HT-29 (cell line): ENCODE measurements at regions not wholly inside any gene's neighbourhood (a gene's known extent, or its start where the extent isn't known, plus 50 kb on each side); places are given as distances from the start of the nearest gene placed in this dataset.

ENCODE experiments used
- DNase-seq: peaks from one replicate; pipeline ENCODE4 v3.0.0-alpha.2; 2015; ENCODE audit warnings: low spot score

GRCh38 chr6:56378507-56378906, 131.1 kb upstream of the COL21A1 start:
- DNase-seq, result no peak

- DNase-seq, result no peak
Observed at GRCh38 chr6:56377295-56377694, 129.9 kb upstream of the COL21A1 start.

GRCh38 chr6:56375806-56376205, 128.4 kb upstream of the COL21A1 start:
- DNase-seq, result no peak

- no peak for DNase-seq
Observed at GRCh38 chr6:56374841-56375369, 127.5 kb upstream of the COL21A1 start.

DNA sequence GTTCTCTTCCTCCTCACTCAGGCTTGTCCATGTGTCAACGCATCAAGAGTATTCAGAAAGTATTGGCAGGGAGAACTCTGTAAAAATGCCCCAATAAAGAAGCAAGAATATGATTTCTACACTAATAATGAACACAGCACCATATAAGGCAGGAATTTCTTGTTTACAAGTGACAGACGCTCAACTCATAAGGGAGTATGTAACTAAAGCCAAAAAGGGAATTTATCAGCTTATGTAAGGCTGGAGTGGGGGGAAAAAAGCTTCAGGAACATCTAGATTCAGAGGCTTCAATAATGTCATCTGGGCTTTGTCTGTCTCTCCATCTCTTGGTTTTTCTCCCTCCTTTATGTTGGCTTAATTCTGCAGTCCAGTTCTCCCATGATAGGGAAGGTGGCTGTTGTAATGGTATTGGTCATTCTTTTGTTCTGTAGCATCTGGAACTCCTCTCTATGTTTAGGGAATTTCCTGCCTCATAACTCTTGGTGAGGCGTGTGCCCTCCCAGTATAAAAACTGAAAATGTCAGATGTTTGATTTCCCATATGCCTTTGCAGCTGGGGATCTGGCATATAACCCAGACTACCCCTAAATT, 125.1 kb upstream of the COL21A1 start:
- DNase-seq, result no peak

DNA sequence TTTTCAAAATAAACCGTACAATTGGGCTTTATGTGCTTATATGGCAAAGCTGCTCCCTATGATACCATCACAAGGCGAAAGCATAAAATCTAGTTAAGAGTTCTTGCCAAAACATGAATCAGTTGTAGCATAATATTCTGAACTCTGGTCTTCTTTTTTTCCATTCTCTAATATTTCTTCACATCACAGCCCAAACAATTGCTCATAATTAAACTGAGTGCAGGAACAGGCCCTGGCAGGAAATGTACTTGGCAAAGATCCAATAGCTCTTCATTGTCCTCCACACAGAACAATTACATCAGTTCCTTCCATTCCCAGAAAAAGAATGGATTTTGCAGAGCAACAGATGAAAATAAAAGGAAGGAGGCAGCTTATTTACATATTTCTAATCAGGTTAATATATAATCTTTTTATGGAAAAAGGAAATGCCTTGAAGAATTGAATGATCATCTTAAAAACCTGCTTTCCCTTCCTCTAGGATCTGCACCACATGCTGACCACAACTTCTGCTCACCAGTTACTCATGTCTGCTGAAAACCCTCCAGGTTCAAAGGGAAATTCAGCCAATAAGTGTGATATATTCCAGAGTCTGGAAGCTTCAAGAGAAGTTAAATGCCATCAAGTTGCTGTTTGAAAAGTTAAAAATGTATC, 123.3 kb upstream of the COL21A1 start:
- DNase-seq, result peak; percentile 75

DNA sequence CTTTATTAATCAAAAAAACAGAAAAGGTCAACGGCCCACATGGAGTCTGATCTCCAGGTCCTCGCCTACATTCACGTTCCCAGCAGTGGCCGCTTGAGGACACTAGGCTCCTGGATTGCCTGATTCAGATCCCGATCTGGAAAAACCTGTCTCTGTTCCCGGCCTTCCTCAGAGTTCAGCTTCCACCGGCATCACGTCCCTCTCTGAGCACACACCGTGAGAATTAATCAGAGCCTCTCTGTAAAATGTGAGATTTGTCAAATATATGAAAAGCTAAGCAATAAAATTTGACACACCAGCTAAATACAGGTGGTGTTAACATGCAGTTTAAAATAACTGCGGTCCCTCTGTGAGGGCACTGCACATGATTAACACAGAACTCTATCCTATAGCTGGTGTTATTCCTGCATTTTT, 122.8 kb upstream of the COL21A1 start:
- peak; percentile 93 for DNase-seq

DNA sequence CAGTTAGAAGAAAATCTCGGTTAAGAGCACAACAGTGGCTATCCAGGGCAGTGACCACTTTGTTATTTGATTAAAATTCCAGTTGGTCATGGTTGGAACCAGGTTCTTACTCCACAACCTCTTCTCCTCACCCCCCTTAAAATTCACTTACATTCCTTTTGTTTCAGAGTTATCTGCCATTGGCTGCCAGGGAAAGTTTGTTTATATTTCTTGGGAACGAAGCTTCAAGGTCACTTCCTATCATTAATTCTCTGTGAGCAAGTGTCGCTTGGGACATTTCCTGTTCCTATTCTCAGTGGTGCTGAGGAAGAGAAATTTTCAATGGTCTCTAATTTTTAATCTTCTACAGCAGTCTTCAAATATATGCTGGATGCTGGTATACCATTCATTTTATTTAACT, 121.1 kb upstream of the COL21A1 start:
- DNase-seq, result no peak

DNA sequence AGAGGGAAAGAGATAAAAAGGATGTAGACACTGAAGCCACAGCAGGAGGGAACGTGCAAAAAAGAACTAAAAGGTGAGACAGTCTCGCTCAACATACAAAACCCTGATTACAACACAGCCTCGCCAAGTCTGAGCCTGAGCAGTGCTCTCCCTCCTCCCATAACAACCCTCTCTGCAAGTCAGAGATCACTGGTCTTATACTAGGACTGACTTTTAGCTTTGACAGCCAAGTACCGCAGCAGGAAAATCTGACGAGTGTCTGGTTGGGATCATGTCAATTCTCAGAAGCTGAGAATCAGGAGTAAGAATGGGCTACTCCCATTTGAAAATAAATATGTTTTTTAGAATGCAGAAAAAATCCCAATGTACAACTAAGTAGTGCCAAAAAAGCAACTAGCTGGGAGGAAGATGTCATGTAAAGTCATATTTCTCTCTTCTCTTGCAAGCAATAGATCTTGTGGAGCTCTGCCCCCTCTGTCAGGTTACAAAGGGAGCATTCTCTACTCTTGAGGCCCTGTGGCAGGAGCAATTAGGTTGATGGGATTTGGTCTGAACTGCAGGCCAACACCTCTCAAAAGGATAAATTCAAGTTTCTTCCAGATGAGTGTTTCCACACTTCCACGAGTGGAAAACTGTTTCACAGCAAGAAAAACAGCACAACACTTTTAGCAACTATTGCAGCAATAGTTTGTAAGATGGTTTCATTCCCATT, 118.9 kb upstream of the COL21A1 start:
- DNase-seq, result no peak

DNA sequence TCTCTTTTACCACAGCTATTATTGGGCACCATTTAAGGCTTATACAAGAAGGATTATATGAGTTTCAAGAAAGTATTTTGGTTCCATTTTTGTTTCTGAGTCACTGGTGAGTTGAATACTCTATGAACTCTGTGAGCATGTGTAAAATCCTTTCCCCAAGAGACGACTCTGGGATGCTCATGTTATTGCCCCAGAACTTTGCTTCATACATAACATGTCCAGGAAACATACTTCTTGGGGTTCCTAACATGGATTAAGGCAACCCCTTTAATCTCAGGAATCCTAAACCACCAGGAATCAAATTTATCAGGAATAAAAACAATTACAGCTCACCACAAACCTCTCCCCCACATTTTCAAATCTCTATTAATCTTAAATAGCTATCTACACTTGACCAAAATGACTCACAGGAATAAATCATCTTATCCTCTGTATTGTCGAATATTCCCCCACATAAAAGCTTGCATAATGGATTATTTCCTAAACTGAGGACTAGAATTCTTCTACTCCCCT, 117.5 kb upstream of the COL21A1 start:
- DNase-seq, result peak; percentile 31

- no peak for DNase-seq
Observed at GRCh38 chr6:56364431-56364826, 117.0 kb upstream of the COL21A1 start.

- DNase-seq, result no peak
Observed at GRCh38 chr6:56363796-56364430, 116.5 kb upstream of the COL21A1 start.

- no peak for DNase-seq
Observed at GRCh38 chr6:56361812-56362211, 114.4 kb upstream of the COL21A1 start.

DNA sequence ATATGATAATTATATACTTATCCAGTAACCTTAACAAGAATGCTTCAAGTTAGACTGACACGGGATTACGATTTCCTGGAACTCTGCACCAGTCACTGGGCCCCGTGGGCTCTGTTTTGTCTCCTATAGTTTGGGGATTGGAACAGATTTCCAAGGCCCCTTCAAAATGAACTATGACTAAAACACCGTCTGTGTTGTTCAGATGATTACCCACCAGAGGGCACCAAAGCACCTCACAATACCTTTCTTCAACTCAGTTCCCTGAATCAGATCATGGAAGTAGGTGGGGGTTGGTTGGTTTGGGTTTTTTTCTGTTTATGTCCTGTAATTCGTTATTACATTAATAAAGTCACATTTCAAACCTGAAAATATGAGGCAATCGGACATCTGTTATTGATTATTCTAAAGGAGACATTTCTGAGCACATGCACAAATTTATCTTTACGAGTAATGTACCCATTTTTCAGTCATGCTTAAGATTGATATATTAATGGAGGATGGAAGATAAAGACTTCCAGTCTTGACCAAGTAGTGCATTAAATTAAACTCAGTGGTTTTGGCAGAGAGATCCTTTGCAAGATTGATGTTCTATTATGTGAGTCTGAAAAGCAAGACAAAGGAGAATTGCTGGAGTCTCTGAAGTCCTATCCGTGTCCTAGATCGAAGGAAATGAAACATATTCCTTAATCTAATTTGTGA, 112.0 kb upstream of the COL21A1 start:
- peak; percentile 85 for DNase-seq

DNA sequence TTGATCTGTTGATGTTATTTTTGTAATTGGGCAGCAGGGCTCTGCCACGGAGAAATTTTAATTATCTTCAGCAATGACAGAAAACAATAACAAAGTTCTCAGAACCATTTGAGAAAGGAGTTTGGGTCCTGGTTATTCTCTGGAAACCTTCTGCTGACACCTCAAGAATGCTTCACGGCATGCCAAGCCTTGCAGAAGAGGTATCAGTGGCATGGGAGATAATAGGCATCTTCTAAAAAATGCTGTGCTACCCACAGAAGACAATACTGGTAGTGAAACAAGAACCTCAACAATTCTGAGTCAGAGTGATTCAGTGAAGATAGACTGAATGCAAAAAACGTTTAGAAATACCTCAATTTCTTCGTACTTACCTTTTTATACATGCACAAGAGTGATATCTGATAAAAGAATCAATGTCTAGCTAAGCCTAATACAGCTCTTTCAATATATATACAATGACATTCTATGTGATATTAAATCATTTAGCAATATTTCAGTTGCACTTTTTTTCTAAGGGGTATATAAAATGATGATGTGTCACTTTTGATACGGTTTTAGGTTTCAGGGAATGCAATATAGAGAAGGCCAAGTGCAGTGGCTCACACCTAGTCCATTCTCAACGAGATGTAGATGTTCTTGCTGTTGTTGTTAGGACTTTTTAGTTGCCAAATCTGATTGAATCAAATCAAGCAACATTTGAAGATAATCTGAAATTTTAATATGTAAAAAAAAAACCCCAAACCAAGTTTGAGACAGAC, 110.4 kb upstream of the COL21A1 start:
- DNase-seq, result no peak

DNA sequence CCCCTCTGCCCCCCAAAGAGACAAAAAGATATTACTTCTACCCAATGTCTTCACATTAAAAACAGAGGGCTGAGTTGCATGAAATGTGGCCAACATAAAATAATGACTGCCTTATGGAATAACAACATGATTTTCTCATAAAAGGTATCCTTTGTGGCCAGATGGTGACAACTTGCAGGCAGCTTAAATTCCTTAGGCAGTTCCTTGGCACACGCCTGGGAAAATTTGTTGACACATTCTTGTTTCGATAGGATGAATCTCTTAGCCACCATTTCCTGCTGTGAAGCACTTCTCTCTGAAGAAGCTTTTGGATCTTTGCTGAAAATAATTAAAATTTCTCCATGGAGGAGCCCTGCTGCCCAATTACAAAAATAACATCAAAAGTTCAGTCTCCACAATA, 109.0 kb upstream of the COL21A1 start:
- no peak for DNase-seq

- no peak for DNase-seq
Observed at GRCh38 chr6:56353860-56354259, 106.5 kb upstream of the COL21A1 start.

DNA sequence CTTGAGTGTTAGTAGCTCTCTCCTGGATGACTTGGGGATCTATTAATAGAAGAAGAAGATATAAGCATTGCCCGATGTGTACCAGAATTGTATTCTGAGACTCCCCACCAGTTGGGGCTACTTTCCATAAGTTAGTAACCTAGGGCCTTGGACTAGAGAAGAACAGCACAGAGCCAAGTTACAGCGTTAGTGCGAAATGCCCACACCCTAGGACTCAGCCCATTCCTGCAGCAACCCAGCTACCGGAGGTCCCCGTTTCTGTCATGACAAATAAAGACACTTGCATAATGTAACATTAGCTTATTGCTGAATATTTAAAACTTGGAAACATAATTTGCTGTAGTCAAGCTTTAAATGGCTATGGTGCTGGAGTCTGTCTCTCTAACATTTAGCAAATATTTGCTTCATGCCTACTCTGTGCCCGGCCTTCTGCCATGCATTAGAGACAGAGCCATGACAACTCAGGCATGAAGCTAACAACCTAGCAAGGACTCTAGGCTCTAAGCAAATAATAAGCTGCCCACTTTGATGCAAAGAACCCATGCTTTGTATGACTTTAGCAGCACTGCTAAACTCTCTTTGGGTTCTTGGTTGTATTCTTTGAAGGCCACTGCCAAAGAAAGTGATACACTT, 103.4 kb upstream of the COL21A1 start:
- DNase-seq, result no peak

DNA sequence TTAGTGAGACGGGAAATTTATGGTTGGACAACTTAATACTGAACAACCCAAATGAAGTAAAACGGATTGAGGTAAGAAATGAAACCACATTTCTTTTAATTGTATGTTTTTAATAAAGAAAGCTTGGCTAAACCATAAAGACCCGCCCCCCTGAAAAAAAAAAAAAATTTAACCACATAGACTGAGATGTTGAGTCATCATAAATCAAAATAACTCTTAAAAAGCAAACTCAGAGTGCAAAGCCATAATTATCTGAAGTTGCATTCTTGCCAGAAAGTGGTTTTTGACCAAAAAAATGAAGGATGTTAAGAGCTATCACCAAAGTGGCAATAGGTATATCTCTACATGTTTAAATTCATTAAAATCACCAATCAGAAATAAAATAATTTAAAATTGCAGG, 101.8 kb upstream of the COL21A1 start:
- no peak for DNase-seq

GRCh38 chr6:56348578-56348977, 101.2 kb upstream of the COL21A1 start:
- DNase-seq, result no peak
